GM21447 (cell line): ENCODE measurements at regions not wholly inside any gene's neighbourhood (a gene's known extent, or its start where the extent isn't known, plus 50 kb on each side); places are given as distances from the start of the nearest gene placed in this dataset.

Experiments used
- ATAC-seq: cut with Tn5 transposase; IDR thresholded peaks from one replicate; pipeline ENCODE4 v1.9.1; 2021; ENCODE audit not compliant: unreplicated experiment

DNA sequence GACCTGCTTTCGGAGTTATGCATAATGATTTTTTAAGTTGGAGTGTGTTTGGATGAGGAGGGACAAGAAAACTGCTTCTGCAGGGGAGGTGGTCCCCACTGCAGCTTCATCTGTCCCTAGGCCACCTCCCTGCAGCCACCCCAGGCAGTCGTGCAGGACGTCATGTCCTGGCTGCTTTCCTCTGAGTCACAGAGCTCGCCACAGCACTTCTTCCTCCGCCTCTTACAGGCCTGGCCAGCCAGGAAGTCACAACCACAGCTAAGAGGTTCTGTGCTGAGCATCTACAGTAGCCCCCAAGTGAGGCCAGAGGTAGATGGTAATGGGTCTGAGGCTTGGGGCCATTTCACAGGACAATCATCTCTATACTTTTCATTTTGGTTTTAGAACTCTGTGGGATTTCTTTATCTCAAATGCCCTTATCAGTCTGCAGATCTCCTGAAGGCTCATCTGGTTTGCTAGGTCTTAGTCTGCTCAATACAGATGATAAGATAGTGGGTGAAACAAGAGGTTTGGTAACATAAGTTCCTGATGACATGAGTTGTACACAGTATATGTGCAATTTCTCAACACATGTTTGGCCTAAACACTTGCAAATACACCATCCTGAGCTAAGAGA is 106.4 kb downstream of the ARF6 start:
- ATAC-seq, result peak; percentile 46

DNA sequence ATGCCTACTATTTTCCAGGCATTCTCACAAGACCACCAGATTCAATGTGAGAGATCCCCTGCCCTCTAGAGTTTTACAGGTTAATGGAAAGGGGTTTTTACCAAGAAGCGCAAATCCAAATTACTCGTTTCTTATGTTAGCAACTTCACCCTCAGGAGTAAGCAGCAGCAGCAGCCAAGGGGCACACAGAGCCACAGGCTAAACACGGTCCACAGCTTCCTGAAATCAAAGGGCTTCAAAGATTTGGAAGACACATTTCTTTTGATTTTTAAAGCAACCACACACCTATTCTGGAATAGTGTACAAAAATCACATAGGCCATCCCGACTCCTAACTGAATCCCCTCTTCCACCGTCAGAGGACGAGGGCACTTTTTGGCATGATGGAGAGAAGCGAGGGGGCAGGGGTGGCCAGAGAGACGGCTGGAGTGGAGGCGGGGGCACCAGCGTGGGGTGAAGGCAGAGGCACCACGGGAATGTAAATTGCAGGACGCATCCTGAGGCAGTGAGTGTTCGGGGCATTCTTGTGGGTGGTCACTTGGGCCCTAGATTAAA is 107.0 kb downstream of the ARF6 start:
- no peak for ATAC-seq

GRCh38 chr14:50000380-50001150 is 107.7 kb downstream of the ARF6 start:
- peak; percentile 22 for ATAC-seq

GRCh38 chr14:50001151-50001998 is 108.5 kb downstream of the ARF6 start:
- peak; percentile 31 for ATAC-seq

DNA sequence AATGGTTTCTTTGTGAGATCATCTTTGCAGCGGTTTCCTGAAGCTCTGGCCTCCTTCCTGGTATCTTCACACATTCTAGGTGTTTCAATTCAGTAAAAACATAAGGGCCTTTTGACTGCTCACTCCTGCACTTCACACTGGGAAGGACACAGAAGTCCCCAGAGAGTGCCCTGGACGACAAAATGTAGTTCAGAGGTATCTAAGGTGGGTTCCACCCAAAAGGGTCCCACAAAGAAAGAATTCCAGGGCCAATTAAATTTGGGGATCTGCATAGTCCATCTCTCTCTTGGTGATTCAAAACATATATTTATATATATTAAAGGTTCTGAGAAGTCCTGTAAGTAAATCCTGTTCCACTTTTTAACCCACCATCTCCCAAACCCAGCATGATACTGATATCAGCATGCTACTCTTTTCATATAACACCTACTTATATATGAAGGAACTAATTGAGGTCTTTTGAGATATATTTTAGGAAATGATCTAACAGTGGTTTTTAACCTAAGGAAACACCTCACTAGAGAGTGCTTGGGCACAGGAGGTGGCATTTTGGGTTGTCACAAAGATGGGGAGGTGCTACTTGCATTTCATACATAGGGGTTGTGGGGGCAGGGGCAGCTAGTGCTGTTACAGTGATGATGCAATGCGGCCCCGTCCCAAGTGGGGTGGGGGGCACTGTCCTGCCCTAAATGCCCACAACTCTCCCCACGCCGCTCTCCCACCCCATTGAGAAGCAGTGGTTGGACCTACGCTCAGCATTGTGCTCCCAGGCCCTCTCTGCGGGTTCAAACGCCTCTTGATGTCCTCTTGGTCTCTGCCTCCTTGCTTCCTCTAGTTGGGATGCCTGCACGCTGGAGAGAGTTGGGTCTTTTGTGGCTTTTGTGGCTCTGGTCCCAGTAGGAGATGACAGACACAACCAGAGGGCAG is 109.4 kb downstream of the ARF6 start:
- peak; percentile 34 for ATAC-seq

DNA sequence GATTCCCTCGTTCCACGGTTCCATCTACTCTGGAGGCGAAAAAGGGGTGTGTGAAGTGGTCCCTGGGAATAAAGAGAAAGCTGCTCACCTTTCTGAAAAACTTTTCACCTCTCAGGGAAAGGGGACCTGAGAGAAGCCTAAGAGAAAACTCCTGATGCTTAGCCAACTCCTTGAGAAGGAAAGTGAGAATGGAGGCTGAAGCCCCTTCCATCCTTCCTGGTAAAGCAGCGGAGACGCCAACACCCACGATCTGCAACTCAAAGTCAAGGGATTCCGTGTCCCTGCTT is 110.0 kb downstream of the ARF6 start:
- no peak for ATAC-seq

GRCh38 chr14:50003213-50004021 is 110.5 kb downstream of the ARF6 start:
- peak; percentile 31 for ATAC-seq

DNA sequence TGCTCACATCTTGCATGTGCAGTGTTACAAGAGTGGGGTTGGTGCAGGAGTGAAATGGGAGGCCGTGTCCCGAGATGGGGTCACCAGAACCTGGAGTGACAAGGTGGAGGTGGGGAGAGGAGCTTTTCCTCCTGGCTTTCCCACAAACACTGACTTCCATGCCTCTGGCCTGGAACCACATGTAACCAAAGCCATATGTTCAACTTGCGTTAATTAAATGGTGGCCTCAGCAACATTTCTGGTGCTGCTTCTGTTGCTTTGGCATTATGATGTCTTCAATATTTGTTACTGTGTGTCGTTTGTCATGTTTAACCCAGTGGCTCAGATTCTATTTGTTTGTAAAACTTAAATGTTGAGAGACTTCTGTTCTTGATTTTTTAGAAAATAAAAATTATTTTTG is 110.2 kb downstream of the VCPKMT start:
- no peak for ATAC-seq

DNA sequence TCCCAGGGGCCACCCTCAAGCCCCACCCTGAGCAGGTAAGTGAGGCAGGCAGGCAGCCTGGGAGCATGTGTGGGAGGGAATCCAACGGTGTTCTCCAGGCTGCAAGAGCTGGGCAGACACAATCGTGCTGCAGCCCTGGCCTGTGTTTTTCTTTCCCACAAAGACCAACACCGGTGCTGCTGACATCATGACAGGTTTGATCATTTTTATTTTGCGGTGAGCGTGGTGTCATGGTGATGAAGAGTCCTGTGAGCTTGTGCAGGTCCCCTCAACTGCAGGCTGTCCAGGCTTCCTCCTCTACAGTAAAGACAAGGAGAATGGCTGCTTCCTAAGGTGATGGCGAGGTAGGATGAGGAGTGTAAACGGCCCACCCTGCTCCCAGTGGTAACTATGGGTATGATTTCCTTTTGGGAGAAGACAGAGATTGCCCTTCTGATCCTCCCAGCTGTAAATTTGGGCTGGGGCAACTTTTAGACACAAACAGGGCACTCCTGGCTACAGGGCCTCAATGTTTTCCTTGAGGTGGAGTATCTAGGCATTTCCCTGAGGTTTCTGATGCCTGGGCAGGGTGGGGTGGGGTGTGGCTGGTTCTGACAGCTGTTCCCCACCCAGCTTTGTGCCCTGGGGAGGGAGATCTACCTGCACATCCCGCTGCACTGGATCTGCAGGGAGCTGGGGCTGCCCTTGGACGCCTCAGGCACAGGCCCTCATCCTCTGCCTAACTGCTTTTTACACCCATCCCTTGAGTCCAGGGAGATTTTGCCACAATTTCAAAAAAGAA is 109.1 kb downstream of the VCPKMT start:
- no peak for ATAC-seq

- ATAC-seq, result no peak
Measured at GRCh38 chr14:50008562-50008961, 107.8 kb downstream of the VCPKMT start.

GRCh38 chr14:50008974-50009373 is 107.4 kb downstream of the VCPKMT start:
- ATAC-seq, result no peak

- no peak for ATAC-seq
Measured at GRCh38 chr14:50010752-50011151, 105.6 kb downstream of the VCPKMT start.

- no peak for ATAC-seq
Measured at GRCh38 chr14:50011242-50011641, 105.1 kb downstream of the VCPKMT start.

- no peak for ATAC-seq
Measured at GRCh38 chr14:50012644-50013043, 103.7 kb downstream of the VCPKMT start.

- no peak for ATAC-seq
Measured at GRCh38 chr14:50013198-50013918, 103.0 kb downstream of the VCPKMT start.

DNA sequence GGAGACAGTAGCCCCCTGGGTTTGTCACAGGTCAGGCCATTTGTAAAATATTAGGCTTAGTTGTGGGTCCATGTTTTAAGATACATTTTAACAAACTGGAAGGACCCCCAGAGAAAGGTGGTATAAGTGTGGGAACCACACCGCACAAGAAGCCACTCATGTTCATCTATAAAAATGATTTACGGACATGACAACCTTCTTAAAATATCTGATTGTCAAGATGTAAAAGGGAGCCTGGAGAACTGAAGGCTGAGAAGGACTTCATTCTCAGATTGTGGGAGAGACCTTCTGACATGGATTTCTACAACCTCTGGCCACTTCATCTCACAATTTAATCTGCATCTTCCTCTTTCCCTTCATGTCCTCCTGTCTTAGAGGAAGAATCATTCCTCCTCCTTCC is 102.4 kb downstream of the VCPKMT start:
- no peak for ATAC-seq

DNA sequence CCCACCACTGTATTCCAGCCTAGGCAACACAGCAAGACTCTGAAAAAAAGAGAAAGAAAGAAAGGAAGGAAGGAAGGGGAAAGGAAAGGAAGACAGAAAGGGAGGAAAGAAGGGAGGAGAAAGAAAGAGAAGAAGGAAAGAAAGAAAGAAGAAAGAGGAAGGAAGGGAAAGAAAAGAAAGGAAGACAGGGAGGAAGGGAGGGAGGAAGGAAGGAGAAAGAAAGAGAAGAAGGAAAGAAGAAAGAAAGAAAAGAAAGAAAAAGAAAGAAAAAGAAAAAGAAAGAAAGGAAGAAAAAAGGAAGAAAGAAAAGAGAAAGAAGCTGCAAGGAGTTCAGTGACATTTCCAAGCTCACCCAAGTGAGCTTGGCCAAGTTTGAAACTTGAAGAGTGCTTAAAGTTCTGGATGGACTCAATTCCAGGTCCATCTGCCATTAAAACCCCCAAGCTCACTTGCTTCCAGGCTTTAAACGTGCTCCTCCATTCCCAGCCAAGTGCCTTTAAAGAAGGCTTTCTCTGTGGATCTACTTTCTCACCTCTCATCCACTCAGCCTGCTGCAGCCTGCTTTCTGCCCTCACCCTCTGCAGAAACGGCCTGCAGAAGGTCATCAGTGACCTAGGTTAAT is 101.5 kb downstream of the VCPKMT start:
- no peak for ATAC-seq

DNA sequence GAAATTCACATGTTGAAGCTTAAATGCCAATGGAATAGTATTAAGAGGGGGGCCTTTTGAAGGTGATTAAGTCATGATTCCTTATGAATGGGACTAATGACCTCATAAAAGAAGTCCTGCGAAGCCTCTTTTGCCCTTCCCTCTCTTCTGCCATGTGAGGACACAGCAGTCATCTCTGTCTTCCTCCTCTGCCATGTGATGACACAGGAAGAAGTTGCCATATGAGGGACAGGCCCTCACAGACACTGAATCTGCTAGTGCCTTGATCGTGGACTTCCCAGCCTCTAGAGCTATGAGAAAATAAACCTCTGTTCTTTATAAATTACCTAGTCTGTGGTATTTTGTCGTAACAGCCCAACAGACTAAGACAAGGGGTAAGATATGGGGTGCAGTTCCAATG is 100.7 kb downstream of the VCPKMT start:
- no peak for ATAC-seq
